GM23338 (cell line): ENCODE measurements at regions not wholly inside any gene's neighbourhood (a gene's known extent, or its start where the extent isn't known, plus 50 kb on each side); places are given as distances from the start of the nearest gene placed in this dataset.

Experiments used
- ATAC-seq: fragments of 200-7000 bp; cut with Tn5 transposase; 3 replicates; pipeline ENCODE4 v1.9.1; 2020
- DNase-seq: peaks from one replicate; pipeline ENCODE4 v3.0.0-alpha.2; 2015; ENCODE audit warnings: low spot score
- H2AFZ ChIP-seq: fragments of 200-600 bp; sonication (generic); 2 replicates; pipeline ENCODE4 v1.8.0; 2016; ENCODE audit warnings: antibody characterized with exemption, mild to moderate bottlenecking, moderate library complexity
- H3F3A ChIP-seq: fragments of 200-600 bp; sonication (generic); replicated peaks from 2 replicates; pipeline ENCODE4 v1.8.0; 2017; ENCODE audit warnings: antibody characterized with exemption, mixed run types, low read depth
- H3K27ac ChIP-seq: fragments of 200-600 bp; sonication (generic); 2 replicates; pipeline ENCODE4 v1.6.1; 2016; ENCODE audit warnings: low read depth
- H3K27me3 ChIP-seq: fragments of 200-600 bp; sonication (generic); 2 replicates; pipeline ENCODE4 v1.8.0; 2016; ENCODE audit warnings: mild to moderate bottlenecking, mixed run types, moderate library complexity; ENCODE audit not compliant: insufficient read depth
- H3K36me3 ChIP-seq: fragments of 200-600 bp; sonication (generic); 2 replicates; pipeline ENCODE4 v1.8.0; 2016; ENCODE audit warnings: mild to moderate bottlenecking; ENCODE audit not compliant: insufficient read depth
- H3K4me1 ChIP-seq: fragments of 200-600 bp; sonication (generic); 2 replicates; pipeline ENCODE4 v1.8.0; 2016; ENCODE audit warnings: mild to moderate bottlenecking, moderate library complexity; ENCODE audit not compliant: insufficient read depth
- H3K4me2 ChIP-seq: fragments of 200-600 bp; sonication (generic); 2 replicates; pipeline ENCODE4 v1.7.1; 2017; ENCODE audit warnings: mixed run types
- H3K4me3 ChIP-seq: fragments of 200-600 bp; sonication (generic); 2 replicates; pipeline ENCODE4 v1.6.1; 2016; ENCODE audit warnings: mixed run types
- H3K79me2 ChIP-seq: fragments of 200-600 bp; sonication (generic); replicated peaks from 2 replicates; pipeline ENCODE4 v1.8.0; 2017; ENCODE audit warnings: mild to moderate bottlenecking; ENCODE audit not compliant: insufficient read depth
- H3K9me2 ChIP-seq: fragments of 200-600 bp; sonication (generic); 2 replicates; pipeline ENCODE4 v1.8.0; 2017; ENCODE audit not compliant: insufficient read depth
- H4K20me1 ChIP-seq: fragments of 200-600 bp; sonication (generic); replicated peaks from 2 replicates; pipeline ENCODE4 v1.8.0; 2017; ENCODE audit warnings: mild to moderate bottlenecking; ENCODE audit not compliant: insufficient read depth
- H3K27ac Mint-ChIP-seq: 2 replicates; pipeline ENCODE4 v1.8.0; 2020; ENCODE audit warnings: inconsistent platforms, mild to moderate bottlenecking, moderate library complexity, mixed read lengths
- H3K27me3 Mint-ChIP-seq: 3 replicates; pipeline ENCODE4 v1.8.0; 2022; ENCODE audit warnings: low read depth, mild to moderate bottlenecking, moderate library complexity, mixed read lengths, inconsistent platforms; ENCODE audit not compliant: insufficient read depth, poor library complexity
- H3K36me3 Mint-ChIP-seq: 3 replicates; pipeline ENCODE4 v1.8.0; 2021; ENCODE audit warnings: low read depth, mild to moderate bottlenecking, inconsistent platforms, moderate library complexity, mixed read lengths
- H3K4me1 Mint-ChIP-seq: 3 replicates; pipeline ENCODE4 v1.8.0; 2020; ENCODE audit warnings: mild to moderate bottlenecking, inconsistent platforms, mixed read lengths
- H3K4me3 Mint-ChIP-seq: 3 replicates; pipeline ENCODE4 v1.8.0; 2021; ENCODE audit warnings: moderate library complexity, mild to moderate bottlenecking, inconsistent platforms, mixed read lengths
- H3K9me3 Mint-ChIP-seq: 3 replicates; pipeline ENCODE4 v1.8.0; 2020; ENCODE audit warnings: moderate library complexity, mild to moderate bottlenecking, inconsistent platforms, mixed read lengths
- CREB1 ChIP-seq: fragments of 250-450 bp; sonication (Bioruptor Pico); IDR thresholded peaks from 2 replicates; pipeline ENCODE4 v1.5.0; 2020; ENCODE audit warnings: low read depth, mild to moderate bottlenecking, moderate library complexity
- EZH2 ChIP-seq: fragments of 200-600 bp; sonication (generic); IDR thresholded peaks from one replicate; pipeline ENCODE4 v1.8.0; 2017; ENCODE audit warnings: antibody characterized with exemption, mild to moderate bottlenecking, low read depth; ENCODE audit not compliant: unreplicated experiment
- EZH2phosphoT487 ChIP-seq: fragments of 200-600 bp; sonication (generic); IDR thresholded peaks from one replicate; pipeline ENCODE4 v1.8.1; 2018; ENCODE audit warnings: antibody characterized with exemption; ENCODE audit not compliant: unreplicated experiment
- JUNB ChIP-seq: IDR thresholded peaks from one replicate; pipeline ENCODE4 v1.6.1; 2016; ENCODE audit warnings: antibody characterized with exemption; ENCODE audit not compliant: unreplicated experiment
- POLR2AphosphoS5 ChIP-seq: IDR thresholded peaks from 2 replicates; pipeline ENCODE4 v1.6.1; 2016; ENCODE audit warnings: antibody characterized with exemption, low read depth
- STAT1 ChIP-seq: IDR thresholded peaks from one replicate; pipeline ENCODE4 v1.6.1; 2016; ENCODE audit warnings: antibody characterized with exemption; ENCODE audit not compliant: unreplicated experiment
- ZNF114 ChIP-seq: fragments of 250-450 bp; sonication (Bioruptor Pico); IDR thresholded peaks from 2 replicates; pipeline ENCODE4 v1.5.0; 2020; ENCODE audit warnings: mild to moderate bottlenecking, moderate library complexity
- ZNF331 ChIP-seq: fragments of 250-450 bp; sonication (Bioruptor Pico); IDR thresholded peaks from 2 replicates; pipeline ENCODE4 v1.5.0; 2020; ENCODE audit warnings: low read depth, mild to moderate bottlenecking, moderate library complexity
- ZNF462 ChIP-seq: fragments of 250-450 bp; sonication (Bioruptor Pico); IDR thresholded peaks from 2 replicates; pipeline ENCODE4 v1.5.0; 2020; ENCODE audit warnings: mild to moderate bottlenecking, moderate library complexity
- TF ChIP-seq, protein P1 (sequence below), 2 experiments: fragments of 200-600 bp in 1 of 2; sonication (generic) in 1 of 2; conservative IDR thresholded peaks; 2 replicates each; pipeline versions ENCODE4 v1.5.1 to v1.6.1; 2016 to 2017; ENCODE audit warnings: antibody characterized with exemption in 2 of 2, low read depth in 2 of 2, mild to moderate bottlenecking in 2 of 2, moderate library complexity in 1 of 2
- TF ChIP-seq, protein P2 (sequence below): IDR thresholded peaks from 2 replicates; pipeline ENCODE4 v1.6.1; 2016; ENCODE audit warnings: antibody characterized with exemption

DNA sequence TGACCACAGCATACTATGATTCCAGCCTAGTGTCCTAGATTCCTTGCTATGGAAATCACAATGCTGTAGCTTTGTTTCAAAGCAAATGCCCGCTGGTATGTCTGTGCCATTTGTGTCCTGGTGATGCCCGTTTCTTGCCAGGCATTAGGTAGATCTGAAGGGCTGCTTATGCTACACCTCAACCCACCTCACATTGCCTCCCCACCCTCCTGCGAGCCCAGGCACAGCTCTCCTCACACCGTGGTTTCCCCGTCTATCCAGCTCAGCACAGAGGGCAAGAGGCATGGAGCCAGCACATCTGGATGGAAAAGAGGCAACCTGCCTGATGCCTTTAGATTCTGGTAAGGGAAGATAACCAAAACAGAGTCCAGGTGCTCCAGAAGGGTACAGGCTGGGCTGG is 307.4 kb upstream of the B3GAT1 start (continued):
- TF ChIP-seq ZNF462 (CRISPR knock-in tag) = no peak
- TF ChIP-seq ZNF114 (CRISPR knock-in tag) = no peak
- no peak for TF ChIP-seq EZH2phosphoT487
- no peak for TF ChIP-seq EZH2
- TF ChIP-seq ZNF331 = no peak
- no peak for TF ChIP-seq POLR2AphosphoS5
- TF ChIP-seq, protein P1, sequence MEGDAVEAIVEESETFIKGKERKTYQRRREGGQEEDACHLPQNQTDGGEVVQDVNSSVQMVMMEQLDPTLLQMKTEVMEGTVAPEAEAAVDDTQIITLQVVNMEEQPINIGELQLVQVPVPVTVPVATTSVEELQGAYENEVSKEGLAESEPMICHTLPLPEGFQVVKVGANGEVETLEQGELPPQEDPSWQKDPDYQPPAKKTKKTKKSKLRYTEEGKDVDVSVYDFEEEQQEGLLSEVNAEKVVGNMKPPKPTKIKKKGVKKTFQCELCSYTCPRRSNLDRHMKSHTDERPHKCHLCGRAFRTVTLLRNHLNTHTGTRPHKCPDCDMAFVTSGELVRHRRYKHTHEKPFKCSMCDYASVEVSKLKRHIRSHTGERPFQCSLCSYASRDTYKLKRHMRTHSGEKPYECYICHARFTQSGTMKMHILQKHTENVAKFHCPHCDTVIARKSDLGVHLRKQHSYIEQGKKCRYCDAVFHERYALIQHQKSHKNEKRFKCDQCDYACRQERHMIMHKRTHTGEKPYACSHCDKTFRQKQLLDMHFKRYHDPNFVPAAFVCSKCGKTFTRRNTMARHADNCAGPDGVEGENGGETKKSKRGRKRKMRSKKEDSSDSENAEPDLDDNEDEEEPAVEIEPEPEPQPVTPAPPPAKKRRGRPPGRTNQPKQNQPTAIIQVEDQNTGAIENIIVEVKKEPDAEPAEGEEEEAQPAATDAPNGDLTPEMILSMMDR (conservative IDR thresholded peaks at IDR 0.05; ENCODE audit: low read depth in 2 of 2) = no peak

GRCh38 chr11:134716582-134716981 is 304.5 kb upstream of the B3GAT1 start:
- Histone ChIP-seq H3K4me1 (no peaks in the 10 kb centered on the region), H3F3A (no peaks in the 10 kb centered on the region), H3K4me2 (no peak overlapping the region), H3K9me2 (peaks cover 4% of the 10 kb centered on the region; the same call in 1 of the 2 replicates), H4K20me1 (no peaks in the 10 kb centered on the region), H3K27ac (no peak overlapping the region), H3K4me3 (no peak overlapping the region), H3K79me2 (no peaks in the 10 kb centered on the region), H2AFZ (no peak overlapping the region), H3K27me3 (no peaks in the 10 kb centered on the region), H3K36me3 (no peaks in the 10 kb centered on the region)
- no peak overlapping the region for H3K27ac Mint-ChIP-seq
- H3K9me3 Mint-ChIP-seq = no peaks in the 10 kb centered on the region
- no peaks in the 10 kb centered on the region for H3K36me3 Mint-ChIP-seq
- DNase-seq (no peak), ATAC-seq (no peak)
- H3K27me3 Mint-ChIP-seq = peaks cover 3% of the 10 kb centered on the region
- H3K4me1 Mint-ChIP-seq = peaks cover 4% of the 10 kb centered on the region; the same call in 2 of the 3 replicates
- TF ChIP-seq, protein P2, sequence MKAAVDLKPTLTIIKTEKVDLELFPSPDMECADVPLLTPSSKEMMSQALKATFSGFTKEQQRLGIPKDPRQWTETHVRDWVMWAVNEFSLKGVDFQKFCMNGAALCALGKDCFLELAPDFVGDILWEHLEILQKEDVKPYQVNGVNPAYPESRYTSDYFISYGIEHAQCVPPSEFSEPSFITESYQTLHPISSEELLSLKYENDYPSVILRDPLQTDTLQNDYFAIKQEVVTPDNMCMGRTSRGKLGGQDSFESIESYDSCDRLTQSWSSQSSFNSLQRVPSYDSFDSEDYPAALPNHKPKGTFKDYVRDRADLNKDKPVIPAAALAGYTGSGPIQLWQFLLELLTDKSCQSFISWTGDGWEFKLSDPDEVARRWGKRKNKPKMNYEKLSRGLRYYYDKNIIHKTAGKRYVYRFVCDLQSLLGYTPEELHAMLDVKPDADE = no peak
- TF ChIP-seq CREB1 (CRISPR knock-in tag) (no peak), ZNF331 (no peak), JUNB (no peak), STAT1 (no peak), ZNF114 (CRISPR knock-in tag) (no peak)
- TF ChIP-seq, protein P1 (conservative IDR thresholded peaks at IDR 0.05; ENCODE audit: low read depth in 2 of 2) = no peak
- no peak overlapping the region for H3K4me3 Mint-ChIP-seq
